Aorta (tissue), 5 donors: ENCODE measurements at regions not wholly inside any gene's neighbourhood (a gene's known extent, or its start where the extent isn't known, plus 50 kb on each side); places are given as distances from the start of the nearest gene placed in this dataset.

Experiments used
- ATAC-seq: fragments of 200-7000 bp; cut with Tn5 transposase; one replicate; pipeline ENCODE4 v1.9.1; 2022; ENCODE audit warnings: moderate library complexity; ENCODE audit not compliant: low FRiP score
- DNase-seq, 2 donors: peaks; one replicate each; pipeline ENCODE4 v3.0.0-alpha.2; 2020
- H3K27ac ChIP-seq, 2 donors: one replicate each; pipeline ENCODE4 v1.5.1; 2013; ENCODE audit warnings: low read length in 2 of 2, mild to moderate bottlenecking in 2 of 2, moderate library complexity in 2 of 2, control low read depth in 1 of 2, inconsistent platforms in 1 of 2, low read depth in 1 of 2
- H3K27me3 ChIP-seq, 2 donors: one replicate each; pipeline ENCODE4 v1.6.1; 2013; ENCODE audit warnings: control low read depth in 1 of 2, low read length in 1 of 2, mild to moderate bottlenecking in 1 of 2, moderate library complexity in 1 of 2; ENCODE audit not compliant: insufficient read depth in 2 of 2, control insufficient read depth in 1 of 2
- H3K36me3 ChIP-seq, 2 donors: one replicate each; pipeline ENCODE4 v1.6.1; 2013; ENCODE audit warnings: control low read depth in 1 of 2, low read length in 1 of 2, mild to moderate bottlenecking in 1 of 2; ENCODE audit not compliant: insufficient read depth in 2 of 2, control insufficient read depth in 1 of 2
- H3K4me1 ChIP-seq, 2 donors: one replicate each; pipeline ENCODE4 v1.6.1; 2013; ENCODE audit warnings: low read length in 2 of 2, control low read depth in 1 of 2, mild to moderate bottlenecking in 1 of 2, moderate library complexity in 1 of 2; ENCODE audit not compliant: insufficient read depth in 2 of 2, control insufficient read depth in 1 of 2
- H3K4me3 ChIP-seq, 2 donors: one replicate each; pipeline ENCODE4 v1.5.1; 2013; ENCODE audit warnings: low read length in 2 of 2, control low read depth in 1 of 2, mild to moderate bottlenecking in 1 of 2
- H3K9me3 ChIP-seq: one replicate; pipeline ENCODE4 v1.6.1; 2013; ENCODE audit warnings: mild to moderate bottlenecking, low read length; ENCODE audit not compliant: control insufficient read depth
- WGBS, 2 donors: extraction: QIAGEN DNeasy Blood & Tissue Kit; methylation state at CpG; one replicate each; pipeline ENCODE4 v1.1.7; 2013; 5-methylcytosine and 5-hydroxymethylcytosine counted together
- intact Hi-C, 2 donors: fragments of 100-400 bp; cut with DNase I; formaldehyde crosslinking; loops; one replicate each; pipeline versions ENCODE4 v1.14.2 to v1.15.0; 2022
- donor health status: healthy with polysubstance abuse.
- donor health status: Bipolar disorder and iron deficiency.
- donor health status: DM: no; HTN: no; CAD: no.
- donor health status: DM: no; HTN: no; CAD: no.
- donor health status: DM: yes; HTN: yes; CAD: no.

DNA sequence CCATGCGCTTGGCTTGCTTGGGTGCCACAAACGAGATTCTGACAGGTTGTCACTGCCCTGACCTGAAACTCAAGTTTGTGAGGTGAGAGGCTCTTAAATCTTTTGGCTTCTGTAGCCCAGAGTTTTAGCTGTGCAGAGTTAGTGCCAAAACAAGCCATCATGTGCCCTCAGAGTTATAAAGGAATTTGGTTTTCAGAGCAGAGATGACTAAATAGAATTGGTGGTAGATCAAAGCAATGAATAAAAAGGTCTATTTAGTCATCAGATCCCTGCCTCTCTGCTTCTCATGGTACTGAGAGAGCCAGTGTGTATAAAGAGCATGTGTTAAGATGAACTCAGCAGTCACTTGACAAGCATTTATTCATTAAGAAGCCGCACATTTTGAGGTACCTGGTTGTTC is 207.5 kb upstream of the DPH6 start:
- DNase-seq (no peak), ATAC-seq (no peak)
- H3K36me3 ChIP-seq = no peaks in the 10 kb centered on the region
- H3K9me3 ChIP-seq = no peaks in the 10 kb centered on the region
- H3K27ac ChIP-seq = peak overlapping the region in 1 of 2 donors; percentile 72
- no peaks in the 10 kb centered on the region for H3K27me3 ChIP-seq
- peaks cover 3 to 4% of the 10 kb centered on the region in 2 donors for H3K4me1 ChIP-seq
- intact Hi-C loops = loop anchor here in 1 of 2 donors (10.0 kb wide), 1 partner anchor 209 kb away; the partner anchor contains the start of gene DPH6
- H3K4me3 ChIP-seq = no peak overlapping the region
- 10 to 15% methylated on average over 3 of the region's 3 CpGs for WGBS, 2 donors

DNA sequence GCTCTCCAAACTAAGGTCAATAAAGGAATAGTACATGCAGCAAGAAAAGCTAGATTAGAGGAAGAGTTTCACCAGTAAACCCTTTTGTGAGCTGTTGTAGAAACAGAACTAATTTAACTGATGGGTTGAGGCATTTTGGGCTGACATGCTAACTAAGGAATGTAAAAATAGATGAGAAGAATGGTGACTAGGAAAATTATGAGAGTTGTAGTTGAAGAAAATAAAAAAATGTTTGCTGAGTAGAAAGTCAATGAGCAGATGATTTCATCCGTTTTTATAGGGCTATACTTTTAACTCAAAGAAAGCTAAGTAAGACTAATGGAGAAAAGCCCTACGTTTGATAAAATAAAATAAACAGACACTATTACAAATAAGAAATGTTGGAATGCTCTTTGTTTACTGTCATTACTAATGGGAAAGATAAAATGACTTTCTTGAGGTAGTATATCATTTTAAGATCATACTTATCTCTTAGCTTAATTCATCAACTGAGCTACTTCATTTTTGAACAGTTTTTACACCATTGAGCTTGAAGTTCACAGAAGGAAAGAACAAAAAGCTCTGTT is 209.4 kb upstream of the DPH6 start:
- intact Hi-C loops = loop anchor here in 1 of 2 donors (10.0 kb wide), 1 partner anchor 211 kb away; the partner anchor contains the start of gene DPH6
- no peaks in the 10 kb centered on the region for H3K27me3 ChIP-seq
- H3K9me3 ChIP-seq = no peaks in the 10 kb centered on the region
- H3K36me3 ChIP-seq = no peaks in the 10 kb centered on the region
- DNase-seq = no peak
- 1 to 9% methylated on average over 2 of the region's 2 CpGs for WGBS, 2 donors
- no peak overlapping the region for H3K4me3 ChIP-seq
- H3K4me1 ChIP-seq = peaks cover 3 to 4% of the 10 kb centered on the region in 2 donors
- H3K27ac ChIP-seq = no peak overlapping the region
- ATAC-seq = no peak

DNA sequence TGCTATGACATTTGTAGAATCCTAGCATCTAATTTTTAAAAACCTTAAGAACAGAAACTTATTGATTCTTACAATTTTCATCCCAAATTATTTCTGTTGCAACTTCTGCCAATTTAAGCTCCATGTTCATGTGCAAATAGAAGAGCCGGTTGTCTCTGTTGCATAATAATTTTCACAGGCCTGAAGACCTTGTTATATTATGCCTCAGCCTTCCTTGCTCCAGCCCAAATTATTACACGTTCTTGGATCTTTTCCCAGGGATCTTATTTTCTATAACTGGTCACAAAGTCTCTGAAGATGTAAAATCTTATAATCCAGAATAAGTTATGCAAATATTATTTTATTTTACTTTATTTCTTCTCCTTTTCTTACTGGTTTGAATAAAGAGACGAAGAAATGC is 210.7 kb upstream of the DPH6 start:
- Histone ChIP-seq H3K9me3 (no peaks in the 10 kb centered on the region), H3K4me1 (peaks cover 3 to 4% of the 10 kb centered on the region in 2 donors), H3K36me3 (no peaks in the 10 kb centered on the region), H3K27ac (no peak overlapping the region), H3K27me3 (no peaks in the 10 kb centered on the region), H3K4me3 (no peak overlapping the region)
- DNase-seq (no peak), ATAC-seq (no peak)
- intact Hi-C loops = loop anchor here in 1 of 2 donors (10.0 kb wide), 1 partner anchor 212 kb away; the partner anchor contains the start of gene DPH6
- WGBS, 2 donors = 28 to 35% methylated on average over 3 of the region's 3 CpGs

DNA sequence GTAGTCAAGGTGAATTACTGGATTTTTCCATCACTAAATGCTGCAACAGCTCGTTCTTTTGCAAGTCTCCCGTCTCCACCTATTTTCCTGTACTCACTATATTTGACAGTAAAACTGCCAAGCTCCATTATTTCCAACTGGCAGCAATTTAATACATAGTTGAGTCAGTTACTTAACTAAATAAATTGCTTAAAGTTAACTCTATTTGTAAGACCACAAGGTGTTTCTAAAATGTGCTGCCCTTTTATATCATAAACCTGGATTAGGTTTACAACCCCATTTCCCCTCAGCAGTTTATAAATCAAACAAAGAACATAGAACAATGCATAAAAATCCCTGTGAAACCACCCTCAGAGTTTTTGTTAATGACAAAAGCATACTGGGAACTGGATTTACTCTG is 211.4 kb upstream of the DPH6 start:
- ATAC-seq (no peak), DNase-seq (no peak)
- Histone ChIP-seq H3K36me3 (no peaks in the 10 kb centered on the region), H3K9me3 (no peaks in the 10 kb centered on the region), H3K27me3 (no peaks in the 10 kb centered on the region), H3K27ac (no peak overlapping the region), H3K4me3 (no peak overlapping the region), H3K4me1 (peaks cover 3 to 4% of the 10 kb centered on the region in 2 donors)
- intact Hi-C loops = loop anchor here in 1 of 2 donors (10.0 kb wide), 1 partner anchor 213 kb away; the partner anchor contains the start of gene DPH6
- WGBS, 2 donors = 2 to 19% methylated on average over 2 of the region's 2 CpGs

DNA sequence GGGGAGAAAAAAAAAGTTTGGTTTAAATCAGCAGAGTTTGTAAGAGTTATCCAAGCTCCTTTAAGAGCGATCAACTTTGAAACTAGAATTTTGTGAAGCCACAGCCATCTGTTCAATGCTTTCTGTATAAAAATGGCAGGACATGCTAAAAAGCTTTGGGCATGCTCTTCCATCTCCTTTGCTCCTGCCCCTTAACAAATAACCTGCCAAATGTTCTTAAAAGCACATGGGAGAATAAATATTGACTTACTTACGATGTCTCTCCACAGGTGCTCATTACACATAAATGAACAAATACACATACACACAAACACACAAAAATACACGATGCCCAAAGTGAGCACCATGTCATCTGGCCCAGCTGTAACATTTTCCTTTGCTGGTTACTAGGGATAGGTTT is 211.8 kb upstream of the DPH6 start:
- Histone ChIP-seq H3K9me3 (no peaks in the 10 kb centered on the region), H3K36me3 (no peaks in the 10 kb centered on the region), H3K4me1 (peaks cover 3 to 4% of the 10 kb centered on the region in 2 donors), H3K4me3 (no peak overlapping the region), H3K27ac (no peak overlapping the region), H3K27me3 (no peaks in the 10 kb centered on the region)
- ATAC-seq (no peak), DNase-seq (no peak)
- 73 to 83% methylated on average over 3 of the region's 3 CpGs for WGBS, 2 donors
- intact Hi-C loops = loop anchor here in 1 of 2 donors (10.0 kb wide), 1 partner anchor 213 kb away; the partner anchor contains the start of gene DPH6

DNA sequence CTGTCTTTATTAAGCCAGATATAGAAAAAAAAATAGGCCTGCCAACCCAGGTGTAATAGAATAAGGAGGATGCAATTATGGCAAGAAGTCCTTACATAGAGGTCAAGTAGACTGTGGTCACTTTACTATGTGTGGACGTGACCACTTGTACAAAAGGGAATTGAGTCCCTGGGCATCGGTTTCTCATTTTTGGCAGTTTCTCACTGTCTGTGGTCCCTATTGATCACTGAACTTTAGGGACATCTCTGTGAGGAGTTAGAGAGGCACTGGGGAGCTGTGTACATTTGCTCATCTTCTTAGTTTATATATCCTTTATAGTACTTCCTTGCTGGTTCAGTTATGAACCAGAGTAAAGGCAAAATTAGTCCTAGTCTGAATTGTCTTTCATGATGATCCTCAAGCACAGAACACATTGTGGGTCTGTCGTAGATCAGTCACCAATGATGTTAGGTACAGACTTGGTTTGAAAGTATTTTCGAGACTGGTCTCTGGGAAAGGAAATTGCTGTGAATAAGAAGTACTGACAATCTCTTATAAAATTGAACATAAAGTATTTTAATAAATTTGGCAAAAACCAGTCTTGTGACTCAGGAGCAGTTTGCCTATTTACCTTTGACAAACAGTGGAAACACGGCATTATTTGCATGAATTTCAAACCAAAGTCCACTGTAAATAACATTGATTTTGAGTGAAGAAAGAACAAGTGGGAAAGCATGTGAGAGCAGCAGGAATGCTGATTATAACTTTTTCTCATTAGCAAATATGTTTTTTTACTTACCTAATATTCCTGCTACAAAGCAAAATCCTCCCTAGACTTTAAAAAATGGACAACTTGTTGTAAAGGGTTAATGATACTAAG is 218.9 kb upstream of the DPH6 start:
- intact Hi-C loops = no loop called here
- ATAC-seq (no peak), DNase-seq (no peak)
- Histone ChIP-seq H3K27ac (no peak overlapping the region), H3K36me3 (no peaks in the 10 kb centered on the region), H3K27me3 (no peaks in the 10 kb centered on the region), H3K4me1 (peaks cover 0 to 3% of the 10 kb centered on the region in 2 donors), H3K9me3 (no peaks in the 10 kb centered on the region), H3K4me3 (no peak overlapping the region)
- WGBS, 2 donors = 97% methylated on average over 5 of the region's 5 CpGs

DNA sequence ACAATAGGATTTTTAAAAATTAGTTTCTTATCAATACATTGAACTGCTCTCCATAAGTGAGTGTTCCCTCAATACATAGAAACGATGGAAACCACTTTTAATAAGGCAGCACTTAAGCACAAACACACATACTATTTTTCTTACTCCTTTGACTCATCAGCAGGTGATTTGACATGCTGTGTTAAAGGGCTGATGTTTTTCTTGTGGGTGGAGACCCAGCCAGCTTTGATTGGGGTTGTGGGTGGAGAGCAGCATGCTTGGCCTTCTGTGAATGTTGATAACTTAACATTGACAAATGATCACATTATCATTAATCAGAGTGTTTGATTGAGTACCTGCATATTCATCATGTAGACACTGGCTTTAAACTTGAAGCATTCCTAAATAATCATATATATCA is 223.0 kb upstream of the DPH6 start:
- Histone ChIP-seq H3K36me3 (no peaks in the 10 kb centered on the region), H3K27ac (no peak overlapping the region), H3K27me3 (no peaks in the 10 kb centered on the region), H3K9me3 (no peaks in the 10 kb centered on the region), H3K4me3 (no peak overlapping the region), H3K4me1 (no peaks in the 10 kb centered on the region)
- 65 to 67% methylated on average over 1 of the region's 1 CpG for WGBS, 2 donors
- no peak for ATAC-seq
- no peak for DNase-seq
- intact Hi-C loops = no loop called here

DNA sequence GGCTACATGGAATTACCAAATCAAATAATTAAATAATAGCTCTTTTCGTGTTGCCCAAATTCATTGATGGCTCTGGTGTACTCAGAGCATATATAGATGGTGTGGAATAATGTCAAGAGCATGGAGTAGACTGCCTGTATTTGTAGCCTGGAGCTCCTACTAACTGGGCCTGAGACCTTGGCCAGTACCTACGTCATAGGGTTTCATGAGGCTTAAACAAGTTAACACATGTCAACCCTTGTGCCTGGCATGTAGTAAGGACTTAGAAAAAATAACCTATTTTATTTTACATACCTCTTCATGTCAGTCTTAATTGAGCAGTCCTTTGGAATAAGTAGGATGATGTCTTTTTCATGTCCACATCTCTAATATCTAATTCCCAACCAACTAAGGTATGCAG is 223.7 kb upstream of the DPH6 start:
- Histone ChIP-seq H3K4me3 (no peak overlapping the region), H3K27ac (no peak overlapping the region), H3K4me1 (no peaks in the 10 kb centered on the region), H3K36me3 (no peaks in the 10 kb centered on the region), H3K27me3 (no peaks in the 10 kb centered on the region), H3K9me3 (no peaks in the 10 kb centered on the region)
- DNase-seq = no peak
- ATAC-seq = no peak
- WGBS, 2 donors = 93 to 94% methylated on average over 2 of the region's 2 CpGs
- intact Hi-C loops = no loop called here
